ENCODE measurements at regions not wholly inside any gene's neighbourhood (a gene's known extent, or its start where the extent isn't known, plus 50 kb on each side); places are given as distances from the start of the nearest gene placed in this dataset.

GRCh38 chr6:119586250-119586882 lies 236.8 kb upstream of the MAN1A1 start:
- FAIRE-seq: no peak

GRCh38 chr6:119584088-119584487 lies 234.5 kb upstream of the MAN1A1 start:
- no peak for FAIRE-seq

GRCh38 chr6:119581220-119581619 lies 231.7 kb upstream of the MAN1A1 start:
- no peak for FAIRE-seq

- FAIRE-seq: no peak
Observed at GRCh38 chr6:119575721-119576120, 226.2 kb upstream of the MAN1A1 start.

- no peak for FAIRE-seq
Observed at GRCh38 chr6:119568580-119568979, 219.0 kb upstream of the MAN1A1 start.

- FAIRE-seq: no peak
Observed at GRCh38 chr6:119566546-119567260, 217.1 kb upstream of the MAN1A1 start.

- no peak for FAIRE-seq
Observed at GRCh38 chr6:119565893-119566292, 216.3 kb upstream of the MAN1A1 start.

- no peak for FAIRE-seq
Observed at GRCh38 chr6:119562168-119562567, 212.6 kb upstream of the MAN1A1 start.

GRCh38 chr6:119559586-119559985 lies 210.0 kb upstream of the MAN1A1 start:
- no peak for FAIRE-seq

- FAIRE-seq: no peak
Observed at GRCh38 chr6:119557239-119557638, 207.7 kb upstream of the MAN1A1 start.

- FAIRE-seq: no peak
Observed at GRCh38 chr6:119552021-119552420, 202.5 kb upstream of the MAN1A1 start.

GRCh38 chr6:119547024-119547423 lies 197.5 kb upstream of the MAN1A1 start:
- no peak for FAIRE-seq

- no peak for FAIRE-seq
Observed at GRCh38 chr6:119545245-119545644, 195.7 kb upstream of the MAN1A1 start.

GRCh38 chr6:119544325-119545175 lies 195.0 kb upstream of the MAN1A1 start:
- FAIRE-seq: no peak

GRCh38 chr6:119543332-119543731 lies 193.8 kb upstream of the MAN1A1 start:
- FAIRE-seq: no peak

- no peak for FAIRE-seq
Observed at GRCh38 chr6:119542037-119542436, 192.5 kb upstream of the MAN1A1 start.

- peak; percentile 99 for FAIRE-seq
Observed at GRCh38 chr6:119541132-119541905, 191.8 kb upstream of the MAN1A1 start.

GRCh38 chr6:119540417-119540816 lies 190.9 kb upstream of the MAN1A1 start:
- no peak for FAIRE-seq

- no peak for FAIRE-seq
Observed at GRCh38 chr6:119539066-119539746, 189.6 kb upstream of the MAN1A1 start.

GRCh38 chr6:119536666-119537065 lies 187.1 kb upstream of the MAN1A1 start:
- no peak for FAIRE-seq

- FAIRE-seq: no peak
Observed at GRCh38 chr6:119535332-119535731, 185.8 kb upstream of the MAN1A1 start.

GRCh38 chr6:119533603-119534279 lies 184.2 kb upstream of the MAN1A1 start:
- no peak for FAIRE-seq

Data from endometrium (tissue), 2 donors.